WTC11 (cell line): ENCODE measurements at regions not wholly inside any gene's neighbourhood (a gene's known extent, or its start where the extent isn't known, plus 50 kb on each side); places are given as distances from the start of the nearest gene placed in this dataset.

Experiments
- ATF1 ChIP-seq: sonication (generic); formaldehyde crosslinking; IDR thresholded peaks from 2 replicates; pipeline ENCODE4 v1.8.1; 2023; ENCODE audit warnings: mild to moderate bottlenecking, moderate library complexity, missing genetic modification reagents
- CBFB ChIP-seq: sonication (generic); formaldehyde crosslinking; IDR thresholded peaks from 2 replicates; pipeline ENCODE4 v1.8.1; 2022; ENCODE audit warnings: mild to moderate bottlenecking, low read depth, missing genetic modification reagents
- CTCF ChIP-seq: fragments of 200-600 bp; IDR thresholded peaks from 2 replicates; pipeline ENCODE4 v1.8.0; 2022; ENCODE audit warnings: antibody characterized with exemption
- ELF4 ChIP-seq: sonication (generic); formaldehyde crosslinking; IDR thresholded peaks from 2 replicates; pipeline ENCODE4 v1.8.1; 2022; ENCODE audit warnings: low read depth, mild to moderate bottlenecking, moderate library complexity, missing genetic modification reagents
- ETV6 ChIP-seq: sonication (generic); formaldehyde crosslinking; IDR thresholded peaks from 2 replicates; pipeline ENCODE4 v1.8.1; 2022; ENCODE audit warnings: mild to moderate bottlenecking, missing genetic modification reagents
- HMGXB4 ChIP-seq: sonication (generic); formaldehyde crosslinking; IDR thresholded peaks from 2 replicates; pipeline ENCODE4 v1.8.1; 2023; ENCODE audit warnings: mild to moderate bottlenecking, moderate library complexity, missing genetic modification reagents
- IRF2 ChIP-seq: sonication (generic); formaldehyde crosslinking; IDR thresholded peaks from 2 replicates; pipeline ENCODE4 v1.8.0; 2022; ENCODE audit warnings: low read depth, missing genetic modification reagents, borderline replicate concordance
- ZNF121 ChIP-seq: sonication (generic); formaldehyde crosslinking; IDR thresholded peaks from 2 replicates; pipeline ENCODE4 v1.8.0; 2023; ENCODE audit warnings: missing genetic modification reagents
- ZNF232 ChIP-seq: sonication (generic); formaldehyde crosslinking; IDR thresholded peaks from 2 replicates; pipeline ENCODE4 v1.8.0; 2022; ENCODE audit warnings: mild to moderate bottlenecking, missing genetic modification reagents
- ZSCAN18 ChIP-seq: fragments of 250-450 bp; sonication (Bioruptor Pico); IDR thresholded peaks from 2 replicates; pipeline ENCODE4 v2.1.2; 2022; ENCODE audit warnings: mild to moderate bottlenecking, moderate library complexity
- TF ChIP-seq, protein P1 (sequence below): sonication (generic); formaldehyde crosslinking; IDR thresholded peaks from 2 replicates; pipeline ENCODE4 v1.8.0; 2022; ENCODE audit warnings: mild to moderate bottlenecking, missing genetic modification reagents
- TF ChIP-seq, protein P2 (sequence below): sonication (generic); formaldehyde crosslinking; IDR thresholded peaks from 2 replicates; pipeline ENCODE4 v1.8.1; 2022; ENCODE audit warnings: mild to moderate bottlenecking, missing genetic modification reagents, moderate library complexity, borderline replicate concordance
- TF ChIP-seq, protein P3 (sequence below): fragments of 250-450 bp; sonication (Bioruptor Pico); IDR thresholded peaks from 2 replicates; pipeline ENCODE4 v1.9.0; 2021; ENCODE audit warnings: moderate library complexity, mild to moderate bottlenecking, inconsistent platforms, borderline replicate concordance
- TF ChIP-seq, protein P4 (sequence below): sonication (generic); formaldehyde crosslinking; IDR thresholded peaks from 2 replicates; pipeline ENCODE4 v1.8.1; 2023; ENCODE audit warnings: mild to moderate bottlenecking, missing genetic modification reagents

DNA sequence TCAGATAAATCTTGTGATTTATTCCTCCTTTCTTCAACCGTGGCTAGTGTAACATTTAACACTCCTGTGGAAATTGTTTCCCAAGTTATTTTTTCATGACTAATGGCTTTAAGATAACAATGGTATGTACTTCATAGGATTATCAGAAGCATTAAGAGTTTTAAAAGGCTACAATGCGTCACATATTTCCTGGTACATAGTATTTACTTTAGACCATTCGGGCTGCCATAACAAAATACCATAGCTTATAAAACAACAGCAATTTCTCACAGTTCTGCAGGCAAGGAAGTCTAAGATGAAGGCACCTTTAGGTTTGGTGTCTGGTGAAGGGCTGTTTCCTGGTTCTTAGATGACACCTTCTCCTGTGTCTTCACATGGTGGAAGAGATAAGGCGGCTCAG is 158.6 kb downstream of the PAPSS1 start:
- TF ChIP-seq, protein P1, sequence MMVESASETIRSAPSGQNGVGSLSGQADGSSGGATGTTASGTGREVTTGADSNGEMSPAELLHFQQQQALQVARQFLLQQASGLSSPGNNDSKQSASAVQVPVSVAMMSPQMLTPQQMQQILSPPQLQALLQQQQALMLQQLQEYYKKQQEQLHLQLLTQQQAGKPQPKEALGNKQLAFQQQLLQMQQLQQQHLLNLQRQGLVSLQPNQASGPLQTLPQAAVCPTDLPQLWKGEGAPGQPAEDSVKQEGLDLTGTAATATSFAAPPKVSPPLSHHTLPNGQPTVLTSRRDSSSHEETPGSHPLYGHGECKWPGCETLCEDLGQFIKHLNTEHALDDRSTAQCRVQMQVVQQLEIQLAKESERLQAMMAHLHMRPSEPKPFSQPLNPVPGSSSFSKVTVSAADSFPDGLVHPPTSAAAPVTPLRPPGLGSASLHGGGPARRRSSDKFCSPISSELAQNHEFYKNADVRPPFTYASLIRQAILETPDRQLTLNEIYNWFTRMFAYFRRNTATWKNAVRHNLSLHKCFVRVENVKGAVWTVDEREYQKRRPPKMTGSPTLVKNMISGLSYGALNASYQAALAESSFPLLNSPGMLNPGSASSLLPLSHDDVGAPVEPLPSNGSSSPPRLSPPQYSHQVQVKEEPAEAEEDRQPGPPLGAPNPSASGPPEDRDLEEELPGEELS (CRISPR knock-in tag): no peak
- TF ChIP-seq HMGXB4: no peak
- no peak for TF ChIP-seq ELF4
- TF ChIP-seq ZNF121: no peak
- no peak for TF ChIP-seq IRF2 (CRISPR knock-in tag)
- TF ChIP-seq, protein P2, sequence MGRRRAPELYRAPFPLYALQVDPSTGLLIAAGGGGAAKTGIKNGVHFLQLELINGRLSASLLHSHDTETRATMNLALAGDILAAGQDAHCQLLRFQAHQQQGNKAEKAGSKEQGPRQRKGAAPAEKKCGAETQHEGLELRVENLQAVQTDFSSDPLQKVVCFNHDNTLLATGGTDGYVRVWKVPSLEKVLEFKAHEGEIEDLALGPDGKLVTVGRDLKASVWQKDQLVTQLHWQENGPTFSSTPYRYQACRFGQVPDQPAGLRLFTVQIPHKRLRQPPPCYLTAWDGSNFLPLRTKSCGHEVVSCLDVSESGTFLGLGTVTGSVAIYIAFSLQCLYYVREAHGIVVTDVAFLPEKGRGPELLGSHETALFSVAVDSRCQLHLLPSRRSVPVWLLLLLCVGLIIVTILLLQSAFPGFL (CRISPR knock-in tag): no peak
- TF ChIP-seq CBFB: no peak
- TF ChIP-seq, protein P3, sequence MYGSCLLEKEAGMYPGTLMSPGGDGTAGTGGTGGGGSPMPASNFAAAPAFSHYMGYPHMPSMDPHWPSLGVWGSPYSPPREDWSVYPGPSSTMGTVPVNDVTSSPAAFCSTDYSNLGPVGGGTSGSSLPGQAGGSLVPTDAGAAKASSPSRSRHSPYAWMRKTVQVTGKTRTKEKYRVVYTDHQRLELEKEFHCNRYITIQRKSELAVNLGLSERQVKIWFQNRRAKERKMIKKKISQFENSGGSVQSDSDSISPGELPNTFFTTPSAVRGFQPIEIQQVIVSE (CRISPR knock-in tag): no peak
- no peak for TF ChIP-seq CTCF
- no peak for TF ChIP-seq ZNF232 (CRISPR knock-in tag)
- TF ChIP-seq, protein P4, sequence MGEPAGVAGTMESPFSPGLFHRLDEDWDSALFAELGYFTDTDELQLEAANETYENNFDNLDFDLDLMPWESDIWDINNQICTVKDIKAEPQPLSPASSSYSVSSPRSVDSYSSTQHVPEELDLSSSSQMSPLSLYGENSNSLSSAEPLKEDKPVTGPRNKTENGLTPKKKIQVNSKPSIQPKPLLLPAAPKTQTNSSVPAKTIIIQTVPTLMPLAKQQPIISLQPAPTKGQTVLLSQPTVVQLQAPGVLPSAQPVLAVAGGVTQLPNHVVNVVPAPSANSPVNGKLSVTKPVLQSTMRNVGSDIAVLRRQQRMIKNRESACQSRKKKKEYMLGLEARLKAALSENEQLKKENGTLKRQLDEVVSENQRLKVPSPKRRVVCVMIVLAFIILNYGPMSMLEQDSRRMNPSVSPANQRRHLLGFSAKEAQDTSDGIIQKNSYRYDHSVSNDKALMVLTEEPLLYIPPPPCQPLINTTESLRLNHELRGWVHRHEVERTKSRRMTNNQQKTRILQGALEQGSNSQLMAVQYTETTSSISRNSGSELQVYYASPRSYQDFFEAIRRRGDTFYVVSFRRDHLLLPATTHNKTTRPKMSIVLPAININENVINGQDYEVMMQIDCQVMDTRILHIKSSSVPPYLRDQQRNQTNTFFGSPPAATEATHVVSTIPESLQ (CRISPR knock-in tag): no peak
- no peak for TF ChIP-seq ETV6 (CRISPR knock-in tag)
- TF ChIP-seq ATF1: no peak
- TF ChIP-seq ZSCAN18 (CRISPR knock-in tag): no peak
